ENCODE measurements at regions not wholly inside any gene's neighbourhood (a gene's known extent, or its start where the extent isn't known, plus 50 kb on each side); places are given as distances from the start of the nearest gene placed in this dataset.
"Not testable (repeated sequence)": the region's sequence is repeated elsewhere in the genome, so short reads cannot be mapped to it uniquely, and the experiment has no call there.

- DNase-seq; intact Hi-C loops (cut with DNase I): not testable (repeated sequence)
Observed at GRCh38 chr12:63337158-63337557, 186.2 kb upstream of the AVPR1A start.

- intact Hi-C loops (cut with DNase I): no loop called here
- no peak for DNase-seq
Observed at GRCh38 chr12:63326260-63326659, 175.3 kb upstream of the AVPR1A start.

GRCh38 chr12:63325757-63326156, 174.8 kb upstream of the AVPR1A start:
- DNase-seq: no peak
- intact Hi-C loops (cut with DNase I): no loop called here

GRCh38 chr12:63323942-63324341, 172.9 kb upstream of the AVPR1A start:
- DNase-seq: no peak
- intact Hi-C loops (cut with DNase I): no loop called here

- intact Hi-C loops (cut with DNase I): no loop called here
- no peak for DNase-seq
Observed at GRCh38 chr12:63321373-63321772, 170.4 kb upstream of the AVPR1A start.

- DNase-seq: no peak
- intact Hi-C loops (cut with DNase I): no loop called here
Observed at GRCh38 chr12:63319936-63320633, 169.1 kb upstream of the AVPR1A start.

- intact Hi-C loops (cut with DNase I): no loop called here
- DNase-seq: peak in 27 of 42 donors; percentile 2 to 84 (median 36)
Observed at GRCh38 chr12:63319386-63319785, 168.4 kb upstream of the AVPR1A start.

GRCh38 chr12:63318933-63319332, 167.9 kb upstream of the AVPR1A start:
- intact Hi-C loops (cut with DNase I): no loop called here
- no peak for DNase-seq

- intact Hi-C loops (cut with DNase I): no loop called here
- no peak for DNase-seq
Observed at GRCh38 chr12:63318313-63318712, 167.3 kb upstream of the AVPR1A start.

GRCh38 chr12:63317880-63318279, 166.9 kb upstream of the AVPR1A start:
- intact Hi-C loops (cut with DNase I): no loop called here
- DNase-seq: no peak

GRCh38 chr12:63317286-63317846, 166.4 kb upstream of the AVPR1A start:
- intact Hi-C loops (cut with DNase I): no loop called here
- DNase-seq: no peak

GRCh38 chr12:63313139-63313538, 162.1 kb upstream of the AVPR1A start:
- DNase-seq: no peak
- intact Hi-C loops (cut with DNase I): no loop called here

- no peak for DNase-seq
- intact Hi-C loops (cut with DNase I): no loop called here
Observed at GRCh38 chr12:63308671-63309070, 157.7 kb upstream of the AVPR1A start.

- no peak for DNase-seq
- intact Hi-C loops (cut with DNase I): no loop called here
Observed at GRCh38 chr12:63307849-63308248, 156.8 kb upstream of the AVPR1A start.

GRCh38 chr12:63305901-63306875, 155.2 kb upstream of the AVPR1A start:
- intact Hi-C loops (cut with DNase I): no loop called here
- no peak for DNase-seq

- intact Hi-C loops (cut with DNase I): no loop called here
- no peak for DNase-seq
Observed at GRCh38 chr12:63304887-63305316, 153.9 kb upstream of the AVPR1A start.

GRCh38 chr12:63302941-63303536, 152.0 kb upstream of the AVPR1A start:
- intact Hi-C loops (cut with DNase I): no loop called here
- DNase-seq: no peak

- no peak for DNase-seq
- intact Hi-C loops (cut with DNase I): no loop called here
Observed at GRCh38 chr12:63302269-63302940, 151.4 kb upstream of the AVPR1A start.

- DNase-seq: no peak
- intact Hi-C loops (cut with DNase I): no loop called here
Observed at GRCh38 chr12:63301311-63301710, 150.3 kb upstream of the AVPR1A start.
